ENCODE measurements at regions not wholly inside any gene's neighbourhood (a gene's known extent, or its start where the extent isn't known, plus 50 kb on each side); places are given as distances from the start of the nearest gene placed in this dataset.

- TF ChIP-seq, protein P1, sequence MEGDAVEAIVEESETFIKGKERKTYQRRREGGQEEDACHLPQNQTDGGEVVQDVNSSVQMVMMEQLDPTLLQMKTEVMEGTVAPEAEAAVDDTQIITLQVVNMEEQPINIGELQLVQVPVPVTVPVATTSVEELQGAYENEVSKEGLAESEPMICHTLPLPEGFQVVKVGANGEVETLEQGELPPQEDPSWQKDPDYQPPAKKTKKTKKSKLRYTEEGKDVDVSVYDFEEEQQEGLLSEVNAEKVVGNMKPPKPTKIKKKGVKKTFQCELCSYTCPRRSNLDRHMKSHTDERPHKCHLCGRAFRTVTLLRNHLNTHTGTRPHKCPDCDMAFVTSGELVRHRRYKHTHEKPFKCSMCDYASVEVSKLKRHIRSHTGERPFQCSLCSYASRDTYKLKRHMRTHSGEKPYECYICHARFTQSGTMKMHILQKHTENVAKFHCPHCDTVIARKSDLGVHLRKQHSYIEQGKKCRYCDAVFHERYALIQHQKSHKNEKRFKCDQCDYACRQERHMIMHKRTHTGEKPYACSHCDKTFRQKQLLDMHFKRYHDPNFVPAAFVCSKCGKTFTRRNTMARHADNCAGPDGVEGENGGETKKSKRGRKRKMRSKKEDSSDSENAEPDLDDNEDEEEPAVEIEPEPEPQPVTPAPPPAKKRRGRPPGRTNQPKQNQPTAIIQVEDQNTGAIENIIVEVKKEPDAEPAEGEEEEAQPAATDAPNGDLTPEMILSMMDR (conservative IDR thresholded peaks at IDR 0.05; ENCODE audit: low read length), result no peak
- H3K4me3 ChIP-seq (ENCODE audit: low read length), result no peak overlapping the region
- no peak for DNase-seq (ENCODE audit: low read depth)
Measured at GRCh38 chr6:88262332-88262731, 96.2 kb upstream of the CNR1 start.

DNA sequence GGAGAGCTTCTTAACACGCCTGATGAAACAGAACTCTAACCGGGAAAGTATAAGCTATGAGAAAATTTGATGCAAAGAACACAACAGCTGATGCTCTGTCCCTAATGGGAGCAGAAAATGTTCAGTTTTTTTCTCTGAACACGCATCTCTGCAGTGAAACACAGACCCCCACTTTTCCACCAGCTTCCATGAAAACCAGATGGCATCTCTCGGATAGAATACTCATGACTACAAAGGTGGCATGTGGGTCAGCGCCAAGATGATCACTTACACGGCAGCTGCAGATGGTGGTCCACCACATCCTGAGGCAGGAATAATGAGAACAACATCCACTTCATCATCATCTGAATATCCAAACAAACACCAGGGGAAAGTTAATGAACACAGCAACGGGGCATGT is 85.2 kb upstream of the CNR1 start:
- DNase-seq (ENCODE audit: low read depth), result no peak
- H3K4me3 ChIP-seq (ENCODE audit: low read length), result no peak overlapping the region
- TF ChIP-seq, protein P1 (conservative IDR thresholded peaks at IDR 0.05; ENCODE audit: low read length), result no peak

DNA sequence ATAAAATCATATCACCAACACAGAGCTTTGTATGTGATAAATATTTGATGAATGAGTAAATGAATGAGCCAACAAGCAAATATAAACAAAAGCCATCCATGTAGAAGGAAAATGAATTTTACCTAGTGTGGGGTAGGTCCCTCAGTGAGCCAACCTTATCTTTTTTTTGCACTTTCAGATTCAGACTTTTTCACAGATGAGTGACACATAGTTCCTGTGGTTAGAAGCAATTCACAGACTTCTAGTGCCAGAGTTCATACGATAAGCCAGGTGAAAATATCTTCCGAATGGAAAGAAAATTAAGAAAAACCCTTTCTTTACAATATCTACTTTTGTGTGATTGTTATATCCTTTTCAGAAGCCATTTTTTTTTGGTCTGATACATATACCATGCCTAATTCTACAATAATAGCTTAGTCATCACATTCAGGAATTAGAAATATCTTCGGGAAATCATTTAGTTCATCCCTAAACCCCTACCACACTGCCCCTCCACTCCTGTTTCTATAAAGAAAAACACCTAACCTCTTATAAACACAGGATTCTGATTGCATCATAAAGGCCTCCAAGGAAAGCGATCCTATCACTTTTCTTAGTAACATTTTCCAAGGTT is 82.7 kb upstream of the CNR1 start:
- TF ChIP-seq, protein P1 (conservative IDR thresholded peaks at IDR 0.05; ENCODE audit: low read length), result no peak
- no peak overlapping the region for H3K4me3 ChIP-seq (ENCODE audit: low read length)
- no peak for DNase-seq (ENCODE audit: low read depth)

DNA sequence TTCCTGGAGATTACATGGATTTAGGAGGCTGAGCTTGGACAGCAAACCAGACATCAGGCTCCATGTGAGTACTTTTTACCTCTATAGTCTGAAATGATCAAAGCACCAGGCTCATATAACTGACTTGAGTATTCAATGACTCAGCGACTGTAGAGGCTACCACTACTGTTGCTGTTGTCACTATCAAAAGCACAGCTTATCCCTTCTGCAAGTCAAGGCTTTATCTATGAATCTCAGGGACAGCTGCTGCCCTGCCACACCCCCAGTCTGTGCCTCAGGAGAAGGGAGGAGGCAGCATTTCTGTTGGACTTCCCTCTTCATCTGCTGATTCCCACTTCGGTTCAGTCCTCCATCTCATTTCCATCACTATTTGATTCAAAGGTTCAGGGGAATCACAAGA is 80.5 kb upstream of the CNR1 start:
- TF ChIP-seq, protein P1 (conservative IDR thresholded peaks at IDR 0.05; ENCODE audit: low read length), result no peak
- no peak overlapping the region for H3K4me3 ChIP-seq (ENCODE audit: low read length)
- no peak for DNase-seq (ENCODE audit: low read depth)

DNA sequence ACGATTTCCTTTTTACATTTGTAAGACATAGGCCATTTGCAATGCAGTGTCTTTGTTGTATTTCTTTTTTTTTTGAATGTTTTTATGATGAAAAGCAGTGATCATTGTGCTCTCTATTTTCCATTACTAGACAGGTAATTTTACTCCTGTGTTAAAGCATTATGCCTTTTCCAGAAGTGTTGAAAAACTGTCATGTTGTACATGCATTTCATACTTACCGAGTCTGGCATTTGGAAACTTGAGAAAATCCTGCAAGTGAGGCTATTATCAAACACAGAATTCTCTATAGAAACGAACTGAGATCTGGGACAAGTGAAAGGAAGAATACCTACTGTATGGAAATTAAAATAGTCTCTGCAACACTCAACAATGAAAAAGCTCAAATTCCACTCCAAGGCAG is 78.6 kb upstream of the CNR1 start:
- no peak overlapping the region for H3K4me3 ChIP-seq (ENCODE audit: low read length)
- no peak for DNase-seq (ENCODE audit: low read depth)
- TF ChIP-seq, protein P1 (conservative IDR thresholded peaks at IDR 0.05; ENCODE audit: low read length), result no peak

DNA sequence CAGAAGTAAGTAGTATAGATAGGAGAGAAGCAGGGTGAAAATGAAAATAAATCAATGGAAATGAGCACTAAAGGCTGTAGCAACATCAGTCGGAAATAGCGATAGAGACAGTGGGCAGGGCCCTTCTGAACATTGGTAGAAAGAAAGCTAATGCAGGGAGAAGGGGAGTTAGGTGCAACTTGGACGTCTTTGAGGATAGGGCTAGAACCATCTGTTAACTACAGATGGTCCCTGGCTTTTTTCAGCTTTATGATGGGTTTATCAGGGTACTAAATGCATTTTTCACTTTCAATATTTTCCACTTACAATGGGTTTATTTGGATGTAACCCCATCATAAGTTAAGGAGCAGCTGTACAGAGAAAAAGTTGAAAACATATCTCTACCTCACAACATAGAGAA is 72.8 kb upstream of the CNR1 start:
- no peak for DNase-seq (ENCODE audit: low read depth)
- no peak overlapping the region for H3K4me3 ChIP-seq (ENCODE audit: low read length)
- TF ChIP-seq, protein P1 (conservative IDR thresholded peaks at IDR 0.05; ENCODE audit: low read length), result no peak

GRCh38 chr6:88238065-88238464 is 71.9 kb upstream of the CNR1 start:
- TF ChIP-seq, protein P1 (conservative IDR thresholded peaks at IDR 0.05; ENCODE audit: low read length), result no peak; the same call in 1 of the 2 replicates
- H3K4me3 ChIP-seq (ENCODE audit: low read length), result no peak overlapping the region
- peak; percentile 4 for DNase-seq (ENCODE audit: low read depth)

All from AG10803 (cell line).